ENCODE measurements at regions not wholly inside any gene's neighbourhood (a gene's known extent, or its start where the extent isn't known, plus 50 kb on each side); places are given as distances from the start of the nearest gene placed in this dataset.

GRCh38 chr10:33820531-33820930 is 486.1 kb upstream of the NRP1 start:
- Histone ChIP-seq H4K20me1 (ENCODE audit: insufficient read depth, low read length, poor library complexity, severe bottlenecking) (no peaks in the 10 kb centered on the region), H3K9ac (ENCODE audit: low read depth, low read length, poor library complexity, severe bottlenecking) (no peak overlapping the region), H3F3A (ENCODE audit: low read depth) (no peaks in the 10 kb centered on the region), H2AFZ (ENCODE audit: low read length) (no peak overlapping the region), H3K9me2 (replicated peaks; ENCODE audit: low read depth, low read length) (no peaks in the 10 kb centered on the region), H3K36me3 (ENCODE audit: insufficient read depth, low read length) (no peaks in the 10 kb centered on the region), H3K79me2 (ENCODE audit: insufficient read depth, low read length) (no peaks in the 10 kb centered on the region), H3K9me3 (ENCODE audit: insufficient read depth, low read depth, low read length) (no peaks in the 10 kb centered on the region), H3K4me2 (ENCODE audit: low read depth, low read length, poor library complexity, severe bottlenecking) (no peak overlapping the region), H3K4me1 (ENCODE audit: insufficient read depth, low read length, poor library complexity, severe bottlenecking) (peaks cover 2% of the 10 kb centered on the region), H3K4me3 (ENCODE audit: low read length, poor library complexity, severe bottlenecking) (no peak overlapping the region), H3K27me3 (ENCODE audit: insufficient read depth, low read length, poor library complexity, severe bottlenecking) (peaks cover 8% of the 10 kb centered on the region)
- TF ChIP-seq, protein P1, sequence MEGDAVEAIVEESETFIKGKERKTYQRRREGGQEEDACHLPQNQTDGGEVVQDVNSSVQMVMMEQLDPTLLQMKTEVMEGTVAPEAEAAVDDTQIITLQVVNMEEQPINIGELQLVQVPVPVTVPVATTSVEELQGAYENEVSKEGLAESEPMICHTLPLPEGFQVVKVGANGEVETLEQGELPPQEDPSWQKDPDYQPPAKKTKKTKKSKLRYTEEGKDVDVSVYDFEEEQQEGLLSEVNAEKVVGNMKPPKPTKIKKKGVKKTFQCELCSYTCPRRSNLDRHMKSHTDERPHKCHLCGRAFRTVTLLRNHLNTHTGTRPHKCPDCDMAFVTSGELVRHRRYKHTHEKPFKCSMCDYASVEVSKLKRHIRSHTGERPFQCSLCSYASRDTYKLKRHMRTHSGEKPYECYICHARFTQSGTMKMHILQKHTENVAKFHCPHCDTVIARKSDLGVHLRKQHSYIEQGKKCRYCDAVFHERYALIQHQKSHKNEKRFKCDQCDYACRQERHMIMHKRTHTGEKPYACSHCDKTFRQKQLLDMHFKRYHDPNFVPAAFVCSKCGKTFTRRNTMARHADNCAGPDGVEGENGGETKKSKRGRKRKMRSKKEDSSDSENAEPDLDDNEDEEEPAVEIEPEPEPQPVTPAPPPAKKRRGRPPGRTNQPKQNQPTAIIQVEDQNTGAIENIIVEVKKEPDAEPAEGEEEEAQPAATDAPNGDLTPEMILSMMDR (conservative IDR thresholded peaks at IDR 0.05; ENCODE audit: low read length): no peak
- TF ChIP-seq EZH2phosphoT487 (IDR thresholded peaks at IDR 0.05; ENCODE audit: borderline replicate concordance): no peak

DNA sequence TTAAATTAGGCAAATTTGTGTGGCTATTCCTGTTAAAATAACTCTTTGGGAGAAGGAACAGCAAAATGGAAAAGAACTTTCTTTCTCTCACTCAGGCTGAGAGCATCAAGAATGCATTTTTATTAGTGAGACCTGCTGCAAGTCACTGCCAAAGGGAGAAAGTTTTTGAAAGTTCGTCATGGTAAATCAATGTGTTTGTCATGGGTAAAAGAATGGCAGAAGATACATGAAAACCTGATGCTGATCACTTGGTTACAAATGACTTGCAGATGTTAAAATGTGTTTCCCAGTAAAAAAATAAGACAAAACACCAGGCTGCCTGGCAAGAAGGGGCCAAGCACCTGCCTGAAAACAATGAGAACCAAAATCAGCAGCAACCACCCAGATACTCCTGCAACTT is 484.7 kb upstream of the NRP1 start:
- Histone ChIP-seq H3K79me2 (ENCODE audit: insufficient read depth, low read length) (no peaks in the 10 kb centered on the region), H3K9me3 (ENCODE audit: insufficient read depth, low read depth, low read length) (no peaks in the 10 kb centered on the region), H3K4me1 (ENCODE audit: insufficient read depth, low read length, poor library complexity, severe bottlenecking) (peaks cover 2% of the 10 kb centered on the region), H3K4me2 (ENCODE audit: low read depth, low read length, poor library complexity, severe bottlenecking) (no peak overlapping the region), H3K4me3 (ENCODE audit: low read length, poor library complexity, severe bottlenecking) (no peak overlapping the region), H3K9me2 (replicated peaks; ENCODE audit: low read depth, low read length) (no peaks in the 10 kb centered on the region), H3K9ac (ENCODE audit: low read depth, low read length, poor library complexity, severe bottlenecking) (no peak overlapping the region), H3K27me3 (ENCODE audit: insufficient read depth, low read length, poor library complexity, severe bottlenecking) (peaks cover 6% of the 10 kb centered on the region), H2AFZ (ENCODE audit: low read length) (no peak overlapping the region), H3K36me3 (ENCODE audit: insufficient read depth, low read length) (no peaks in the 10 kb centered on the region), H4K20me1 (ENCODE audit: insufficient read depth, low read length, poor library complexity, severe bottlenecking) (no peaks in the 10 kb centered on the region), H3F3A (ENCODE audit: low read depth) (no peaks in the 10 kb centered on the region)
- TF ChIP-seq EZH2phosphoT487 (IDR thresholded peaks at IDR 0.05; ENCODE audit: borderline replicate concordance): no peak
- TF ChIP-seq, protein P1 (conservative IDR thresholded peaks at IDR 0.05; ENCODE audit: low read length): no peak

DNA sequence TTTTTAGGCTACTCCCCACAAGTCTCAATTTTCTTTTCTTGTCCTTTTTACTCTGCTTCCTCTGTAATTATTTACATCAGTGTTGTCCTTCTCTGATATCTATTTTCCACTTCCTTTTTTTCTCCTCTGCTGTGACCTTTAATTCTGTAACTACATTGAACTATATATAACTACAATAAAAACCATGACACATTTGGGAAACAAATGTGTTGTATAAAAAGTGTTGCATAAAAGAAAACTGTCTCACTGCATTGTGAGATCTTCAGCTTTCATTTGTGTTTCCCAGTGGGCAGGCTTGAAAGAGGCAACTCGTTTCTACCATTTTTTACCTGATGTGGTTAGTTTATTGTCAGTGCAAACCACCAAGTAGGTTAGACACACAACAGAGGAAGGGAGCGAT is 483.9 kb upstream of the NRP1 start:
- no peaks in the 10 kb centered on the region for H3K9me2 ChIP-seq (replicated peaks; ENCODE audit: low read depth, low read length)
- no peak overlapping the region for H3K4me2 ChIP-seq (ENCODE audit: low read depth, low read length, poor library complexity, severe bottlenecking)
- no peaks in the 10 kb centered on the region for H3K9me3 ChIP-seq (ENCODE audit: insufficient read depth, low read depth, low read length)

More for the DNA sequence above, 483.9 kb upstream of the NRP1 start:
- H3K27me3 ChIP-seq (ENCODE audit: insufficient read depth, low read length, poor library complexity, severe bottlenecking): peaks cover 6% of the 10 kb centered on the region
- H3F3A ChIP-seq (ENCODE audit: low read depth): no peaks in the 10 kb centered on the region
- peaks cover 2% of the 10 kb centered on the region for H3K4me1 ChIP-seq (ENCODE audit: insufficient read depth, low read length, poor library complexity, severe bottlenecking)
- no peak overlapping the region for H2AFZ ChIP-seq (ENCODE audit: low read length)
- H3K79me2 ChIP-seq (ENCODE audit: insufficient read depth, low read length): no peaks in the 10 kb centered on the region
- no peaks in the 10 kb centered on the region for H4K20me1 ChIP-seq (ENCODE audit: insufficient read depth, low read length, poor library complexity, severe bottlenecking)
- H3K4me3 ChIP-seq (ENCODE audit: low read length, poor library complexity, severe bottlenecking): no peak overlapping the region
- H3K9ac ChIP-seq (ENCODE audit: low read depth, low read length, poor library complexity, severe bottlenecking): no peak overlapping the region
- no peak for TF ChIP-seq EZH2phosphoT487 (IDR thresholded peaks at IDR 0.05; ENCODE audit: borderline replicate concordance)
- TF ChIP-seq, protein P1 (conservative IDR thresholded peaks at IDR 0.05; ENCODE audit: low read length): no peak
- no peaks in the 10 kb centered on the region for H3K36me3 ChIP-seq (ENCODE audit: insufficient read depth, low read length)
